ENCODE measurements at regions not wholly inside any gene's neighbourhood (a gene's known extent, or its start where the extent isn't known, plus 50 kb on each side); places are given as distances from the start of the nearest gene placed in this dataset.

GRCh38 chr11:98964146-98964545 lies 56.6 kb upstream of the CNTN5 start:
- no peaks in the 10 kb centered on the region for H3K9me3 ChIP-seq (ENCODE audit: control insufficient read depth, insufficient read depth, low read length)
- no peaks in the 10 kb centered on the region for H4K20me1 ChIP-seq (ENCODE audit: control insufficient read depth, insufficient read depth, low read depth, low read length)
- H3K4me1 ChIP-seq (ENCODE audit: control insufficient read depth, low read length) = no peaks in the 10 kb centered on the region
- TF ChIP-seq, protein P1, sequence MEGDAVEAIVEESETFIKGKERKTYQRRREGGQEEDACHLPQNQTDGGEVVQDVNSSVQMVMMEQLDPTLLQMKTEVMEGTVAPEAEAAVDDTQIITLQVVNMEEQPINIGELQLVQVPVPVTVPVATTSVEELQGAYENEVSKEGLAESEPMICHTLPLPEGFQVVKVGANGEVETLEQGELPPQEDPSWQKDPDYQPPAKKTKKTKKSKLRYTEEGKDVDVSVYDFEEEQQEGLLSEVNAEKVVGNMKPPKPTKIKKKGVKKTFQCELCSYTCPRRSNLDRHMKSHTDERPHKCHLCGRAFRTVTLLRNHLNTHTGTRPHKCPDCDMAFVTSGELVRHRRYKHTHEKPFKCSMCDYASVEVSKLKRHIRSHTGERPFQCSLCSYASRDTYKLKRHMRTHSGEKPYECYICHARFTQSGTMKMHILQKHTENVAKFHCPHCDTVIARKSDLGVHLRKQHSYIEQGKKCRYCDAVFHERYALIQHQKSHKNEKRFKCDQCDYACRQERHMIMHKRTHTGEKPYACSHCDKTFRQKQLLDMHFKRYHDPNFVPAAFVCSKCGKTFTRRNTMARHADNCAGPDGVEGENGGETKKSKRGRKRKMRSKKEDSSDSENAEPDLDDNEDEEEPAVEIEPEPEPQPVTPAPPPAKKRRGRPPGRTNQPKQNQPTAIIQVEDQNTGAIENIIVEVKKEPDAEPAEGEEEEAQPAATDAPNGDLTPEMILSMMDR (IDR thresholded peaks at IDR 0.05; ENCODE audit: low read depth, low read length, poor library complexity, severe bottlenecking) = no peak
- no peaks in the 10 kb centered on the region for H3K27me3 ChIP-seq (ENCODE audit: control insufficient read depth, low read length)
- H3K36me3 ChIP-seq (ENCODE audit: control insufficient read depth, low read length) = no peaks in the 10 kb centered on the region
- H3K4me3 ChIP-seq (ENCODE audit: low read length) = no peak overlapping the region
- no peak overlapping the region for H3K4me2 ChIP-seq (ENCODE audit: low read length)
- H3K9me2 ChIP-seq (replicated peaks; ENCODE audit: control insufficient read depth, low read length) = no peaks in the 10 kb centered on the region
- H3F3A ChIP-seq (ENCODE audit: control insufficient read depth, insufficient read depth) = no peaks in the 10 kb centered on the region
- no peak overlapping the region for H3K27ac ChIP-seq (ENCODE audit: low read depth, low read length)
- H3K79me2 ChIP-seq (ENCODE audit: control insufficient read depth, low read length) = no peaks in the 10 kb centered on the region

- Histone ChIP-seq H3K9me3 (ENCODE audit: control insufficient read depth, insufficient read depth, low read length) (no peaks in the 10 kb centered on the region), H3K9me2 (replicated peaks; ENCODE audit: control insufficient read depth, low read length) (no peaks in the 10 kb centered on the region)
These were observed 55.4 kb upstream of the CNTN5 start for GRCh38 chr11:98965358-98965757.

GRCh38 chr11:98965775-98966174 lies 55.0 kb upstream of the CNTN5 start:
- Histone ChIP-seq H3K79me2 (ENCODE audit: control insufficient read depth, low read length) (no peaks in the 10 kb centered on the region), H3K27ac (ENCODE audit: low read depth, low read length) (no peak overlapping the region)

More at GRCh38 chr11:98965358-98965757, 55.4 kb upstream of the CNTN5 start:
- Histone ChIP-seq H3K27me3 (ENCODE audit: control insufficient read depth, low read length) (no peaks in the 10 kb centered on the region), H3K4me1 (ENCODE audit: control insufficient read depth, low read length) (no peaks in the 10 kb centered on the region), H3K36me3 (ENCODE audit: control insufficient read depth, low read length) (no peaks in the 10 kb centered on the region), H3K4me2 (ENCODE audit: low read length) (no peak overlapping the region), H3K4me3 (ENCODE audit: low read length) (no peak overlapping the region), H3F3A (ENCODE audit: control insufficient read depth, insufficient read depth) (no peaks in the 10 kb centered on the region), H4K20me1 (ENCODE audit: control insufficient read depth, insufficient read depth, low read depth, low read length) (no peaks in the 10 kb centered on the region), H3K79me2 (ENCODE audit: control insufficient read depth, low read length) (no peaks in the 10 kb centered on the region), H3K27ac (ENCODE audit: low read depth, low read length) (no peak overlapping the region)
- no peak for TF ChIP-seq EZH2phosphoT487 (IDR thresholded peaks at IDR 0.05; ENCODE audit: borderline replicate concordance, low read length)
- TF ChIP-seq, protein P1 (IDR thresholded peaks at IDR 0.05; ENCODE audit: low read depth, low read length, poor library complexity, severe bottlenecking) = no peak

More at GRCh38 chr11:98965775-98966174, 55.0 kb upstream of the CNTN5 start:
- Histone ChIP-seq H3K4me2 (ENCODE audit: low read length) (no peak overlapping the region), H3K4me3 (ENCODE audit: low read length) (no peak overlapping the region), H3K36me3 (ENCODE audit: control insufficient read depth, low read length) (no peaks in the 10 kb centered on the region), H3F3A (ENCODE audit: control insufficient read depth, insufficient read depth) (no peaks in the 10 kb centered on the region), H3K9me3 (ENCODE audit: control insufficient read depth, insufficient read depth, low read length) (no peaks in the 10 kb centered on the region), H3K27me3 (ENCODE audit: control insufficient read depth, low read length) (no peaks in the 10 kb centered on the region), H3K4me1 (ENCODE audit: control insufficient read depth, low read length) (no peaks in the 10 kb centered on the region), H3K9me2 (replicated peaks; ENCODE audit: control insufficient read depth, low read length) (no peaks in the 10 kb centered on the region), H4K20me1 (ENCODE audit: control insufficient read depth, insufficient read depth, low read depth, low read length) (no peaks in the 10 kb centered on the region)
- no peak for TF ChIP-seq EZH2phosphoT487 (IDR thresholded peaks at IDR 0.05; ENCODE audit: borderline replicate concordance, low read length)
- TF ChIP-seq, protein P1 (IDR thresholded peaks at IDR 0.05; ENCODE audit: low read depth, low read length, poor library complexity, severe bottlenecking) = no peak
